ENCODE measurements at regions not wholly inside any gene's neighbourhood (a gene's known extent, or its start where the extent isn't known, plus 50 kb on each side); places are given as distances from the start of the nearest gene placed in this dataset.
"Not testable (repeated sequence)": the region's sequence is repeated elsewhere in the genome, so short reads cannot be mapped to it uniquely, and the experiment has no call there.

DNA sequence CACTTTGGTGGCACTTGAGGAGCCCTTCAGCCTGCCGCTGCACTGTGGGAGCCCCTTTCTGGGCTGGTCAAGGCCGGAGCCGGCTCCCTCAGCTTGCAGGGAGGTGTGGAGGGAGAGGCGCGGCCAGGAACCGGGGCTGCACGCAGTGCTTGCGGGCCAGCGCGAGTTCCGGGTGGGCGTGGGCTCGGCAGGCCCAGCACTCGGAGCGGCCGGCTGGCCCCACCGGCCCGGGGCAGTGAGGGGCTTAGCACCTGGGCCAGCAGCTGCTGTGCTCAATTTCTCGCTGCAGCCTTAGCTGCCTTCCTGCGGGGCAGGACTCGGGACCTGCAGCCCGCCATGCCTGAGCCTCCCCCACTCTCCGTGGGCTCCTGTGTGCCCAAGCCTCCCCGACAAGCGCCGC, 533.7 kb upstream of the SLC10A2 start:
- H3K4me1 ChIP-seq (ENCODE audit: control insufficient read depth, insufficient read depth, low read length); H3K4me3 ChIP-seq (ENCODE audit: low read length); H3K36me3 ChIP-seq (ENCODE audit: control insufficient read depth, insufficient read depth, low read length); H3K9me3 ChIP-seq (ENCODE audit: control insufficient read depth, insufficient read depth, low read length); DNase-seq (ENCODE audit: low read depth, low spot score); H3K27ac ChIP-seq (ENCODE audit: low read length); H3K27me3 ChIP-seq (ENCODE audit: control insufficient read depth, insufficient read depth, low read length): not testable (repeated sequence)
- WGBS (ENCODE audit: insufficient coverage, insufficient read length): no CpG with 5 or more reads among the region's 26 CpGs

DNA sequence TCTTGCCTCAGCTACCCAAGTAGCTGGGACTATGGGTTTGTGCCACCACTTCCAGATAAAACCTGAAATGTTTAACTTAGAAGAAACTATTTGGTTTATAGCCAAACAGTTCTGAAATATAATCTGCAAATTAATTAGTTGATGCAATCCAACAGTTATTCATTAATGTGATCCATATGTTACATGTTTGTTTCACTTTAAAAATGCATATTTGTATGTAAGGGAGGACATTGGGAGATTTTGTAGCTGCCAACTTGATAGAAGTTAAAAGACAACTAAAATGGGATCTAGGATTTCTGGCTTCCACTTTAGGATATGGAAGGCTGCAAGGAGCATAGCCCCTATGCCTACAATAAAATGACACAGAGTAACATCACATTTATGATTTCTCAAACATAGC, 532.5 kb upstream of the SLC10A2 start:
- H3K27ac ChIP-seq (ENCODE audit: low read length): no peak overlapping the region
- no peaks in the 10 kb centered on the region for H3K27me3 ChIP-seq (ENCODE audit: control insufficient read depth, insufficient read depth, low read length)
- H3K36me3 ChIP-seq (ENCODE audit: control insufficient read depth, insufficient read depth, low read length): no peaks in the 10 kb centered on the region
- no peaks in the 10 kb centered on the region for H3K4me1 ChIP-seq (ENCODE audit: control insufficient read depth, insufficient read depth, low read length)
- H3K9me3 ChIP-seq (ENCODE audit: control insufficient read depth, insufficient read depth, low read length): no peaks in the 10 kb centered on the region
- H3K4me3 ChIP-seq (ENCODE audit: low read length): no peak overlapping the region
- DNase-seq (ENCODE audit: low read depth, low spot score): no peak

DNA sequence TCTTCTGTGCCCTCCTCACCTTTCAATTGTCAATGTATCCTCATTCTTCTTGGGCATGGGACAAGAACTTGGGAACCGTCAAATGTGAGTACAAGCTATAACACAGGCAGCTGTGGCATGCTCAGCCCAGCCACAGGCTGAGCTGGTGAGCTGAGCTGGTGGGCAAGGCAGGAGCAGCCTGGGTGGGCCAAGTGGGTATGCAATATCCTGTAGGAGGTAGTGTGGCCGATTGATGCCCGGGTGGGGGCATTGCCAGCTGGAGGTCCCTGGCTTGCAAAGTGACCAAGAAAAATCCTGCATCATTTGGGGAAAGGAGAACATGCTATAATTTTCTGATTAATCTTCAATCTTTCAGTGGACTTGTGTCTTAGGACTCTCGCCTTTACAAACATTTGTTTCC, 507.2 kb upstream of the SLC10A2 start:
- Histone ChIP-seq H3K36me3 (ENCODE audit: control insufficient read depth, insufficient read depth, low read length) (0 out of 2 replicates have a peak, but pooled peaks cover 3% of the 10 kb centered on the region), H3K9me3 (ENCODE audit: control insufficient read depth, insufficient read depth, low read length) (peaks cover 5% of the 10 kb centered on the region)

DNA sequence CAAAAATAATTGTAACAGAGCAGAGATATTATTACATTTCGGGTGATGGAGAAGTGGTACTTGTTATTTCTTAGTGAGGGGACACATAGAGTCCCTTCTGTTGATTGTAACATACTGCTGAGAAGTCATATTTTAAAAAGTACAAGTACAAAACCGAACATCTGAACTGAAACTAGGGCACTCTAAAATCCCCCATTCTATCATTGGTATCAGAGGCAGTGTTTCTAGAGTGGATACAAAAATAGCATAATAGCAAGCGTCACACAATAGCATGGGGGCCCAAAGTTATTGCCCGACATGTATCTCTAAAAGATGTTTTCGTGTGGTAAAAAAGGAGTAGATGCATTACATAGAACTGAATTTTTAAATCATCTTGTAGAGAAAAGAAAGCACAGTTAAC, 502.1 kb upstream of the SLC10A2 start:
- no peak for DNase-seq (ENCODE audit: low read depth, low spot score)
- Histone ChIP-seq H3K4me1 (ENCODE audit: control insufficient read depth, insufficient read depth, low read length) (no peaks in the 10 kb centered on the region), H3K9me3 (ENCODE audit: control insufficient read depth, insufficient read depth, low read length) (peaks cover 2% of the 10 kb centered on the region), H3K27ac (ENCODE audit: low read length) (no peak overlapping the region), H3K36me3 (ENCODE audit: control insufficient read depth, insufficient read depth, low read length) (0 out of 2 replicates have a peak, but pooled peaks cover under 1% of the 10 kb centered on the region), H3K27me3 (ENCODE audit: control insufficient read depth, insufficient read depth, low read length) (no peaks in the 10 kb centered on the region), H3K4me3 (ENCODE audit: low read length) (no peak overlapping the region)
- WGBS (ENCODE audit: insufficient coverage, insufficient read length): no CpG with 5 or more reads among the region's 5 CpGs

More for the DNA sequence above, 507.2 kb upstream of the SLC10A2 start:
- Histone ChIP-seq H3K4me3 (ENCODE audit: low read length) (no peak overlapping the region), H3K27ac (ENCODE audit: low read length) (no peak overlapping the region), H3K27me3 (ENCODE audit: control insufficient read depth, insufficient read depth, low read length) (no peaks in the 10 kb centered on the region), H3K4me1 (ENCODE audit: control insufficient read depth, insufficient read depth, low read length) (no peaks in the 10 kb centered on the region; the same call in 1 of the 2 replicates)
- WGBS (ENCODE audit: insufficient coverage, insufficient read length): no CpG with 5 or more reads among the region's 4 CpGs
- no peak for DNase-seq (ENCODE audit: low read depth, low spot score)

- no CpG with 5 or more reads among the region's 2 CpGs for WGBS (ENCODE audit: insufficient coverage, insufficient read length)
- Histone ChIP-seq H3K9me3 (ENCODE audit: control insufficient read depth, insufficient read depth, low read length) (no peaks in the 10 kb centered on the region), H3K36me3 (ENCODE audit: control insufficient read depth, insufficient read depth, low read length) (no peaks in the 10 kb centered on the region), H3K27me3 (ENCODE audit: control insufficient read depth, insufficient read depth, low read length) (no peaks in the 10 kb centered on the region), H3K4me3 (ENCODE audit: low read length) (no peak overlapping the region), H3K27ac (ENCODE audit: low read length) (no peak overlapping the region), H3K4me1 (ENCODE audit: control insufficient read depth, insufficient read depth, low read length) (no peaks in the 10 kb centered on the region)
- no peak for DNase-seq (ENCODE audit: low read depth, low spot score)
Observed at GRCh38 chr13:103557878-103558277, 491.7 kb upstream of the SLC10A2 start.

- DNase-seq (ENCODE audit: low read depth, low spot score): no peak
- H3K27me3 ChIP-seq (ENCODE audit: control insufficient read depth, insufficient read depth, low read length): no peaks in the 10 kb centered on the region
- H3K4me3 ChIP-seq (ENCODE audit: low read length): no peak overlapping the region
- WGBS (ENCODE audit: insufficient coverage, insufficient read length): no CpG with 5 or more reads among the region's 2 CpGs
- no peaks in the 10 kb centered on the region for H3K4me1 ChIP-seq (ENCODE audit: control insufficient read depth, insufficient read depth, low read length)
- no peak overlapping the region for H3K27ac ChIP-seq (ENCODE audit: low read length)
- no peaks in the 10 kb centered on the region for H3K9me3 ChIP-seq (ENCODE audit: control insufficient read depth, insufficient read depth, low read length)
- no peaks in the 10 kb centered on the region for H3K36me3 ChIP-seq (ENCODE audit: control insufficient read depth, insufficient read depth, low read length)
Observed at GRCh38 chr13:103556681-103557080, 490.5 kb upstream of the SLC10A2 start.

GRCh38 chr13:103547914-103548313, 481.7 kb upstream of the SLC10A2 start:
- H3K27me3 ChIP-seq (ENCODE audit: control insufficient read depth, insufficient read depth, low read length): no peaks in the 10 kb centered on the region
- H3K36me3 ChIP-seq (ENCODE audit: control insufficient read depth, insufficient read depth, low read length): no peaks in the 10 kb centered on the region
- no peak overlapping the region for H3K4me3 ChIP-seq (ENCODE audit: low read length)
- H3K4me1 ChIP-seq (ENCODE audit: control insufficient read depth, insufficient read depth, low read length): no peaks in the 10 kb centered on the region
- no peaks in the 10 kb centered on the region for H3K9me3 ChIP-seq (ENCODE audit: control insufficient read depth, insufficient read depth, low read length)
- no CpG with 5 or more reads among the region's 3 CpGs for WGBS (ENCODE audit: insufficient coverage, insufficient read length)
- H3K27ac ChIP-seq (ENCODE audit: low read length): no peak overlapping the region
- DNase-seq (ENCODE audit: low read depth, low spot score): no peak

DNA sequence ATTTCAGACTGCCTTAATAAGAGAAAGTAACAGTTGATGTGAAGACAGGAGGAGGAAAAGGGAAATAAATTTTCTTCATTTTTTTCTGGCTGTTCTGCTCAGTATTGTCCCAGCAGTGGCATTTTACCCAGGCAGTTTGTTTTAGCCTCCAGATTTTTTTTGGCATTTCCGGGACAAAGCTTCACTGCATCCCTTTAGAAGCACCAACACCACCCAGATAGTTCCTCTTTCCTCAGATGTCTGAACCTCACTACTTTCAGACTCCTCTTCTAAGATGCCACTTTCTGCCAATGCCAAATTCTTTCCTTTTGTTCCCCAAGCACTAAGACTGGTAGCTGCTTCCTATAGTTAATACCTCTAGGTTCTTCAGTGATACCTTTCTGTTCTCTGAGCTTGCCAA, 480.1 kb upstream of the SLC10A2 start:
- Histone ChIP-seq H3K27me3 (ENCODE audit: control insufficient read depth, insufficient read depth, low read length) (no peaks in the 10 kb centered on the region), H3K4me3 (ENCODE audit: low read length) (no peak overlapping the region), H3K4me1 (ENCODE audit: control insufficient read depth, insufficient read depth, low read length) (no peaks in the 10 kb centered on the region), H3K27ac (ENCODE audit: low read length) (no peak overlapping the region), H3K9me3 (ENCODE audit: control insufficient read depth, insufficient read depth, low read length) (no peaks in the 10 kb centered on the region), H3K36me3 (ENCODE audit: control insufficient read depth, insufficient read depth, low read length) (no peaks in the 10 kb centered on the region)
- no CpG with 5 or more reads among the region's 1 CpG for WGBS (ENCODE audit: insufficient coverage, insufficient read length)
- no peak for DNase-seq (ENCODE audit: low read depth, low spot score)

GRCh38 chr13:103542648-103543047, 476.4 kb upstream of the SLC10A2 start:
- Histone ChIP-seq H3K36me3 (ENCODE audit: control insufficient read depth, insufficient read depth, low read length) (no peaks in the 10 kb centered on the region), H3K4me1 (ENCODE audit: control insufficient read depth, insufficient read depth, low read length) (no peaks in the 10 kb centered on the region), H3K9me3 (ENCODE audit: control insufficient read depth, insufficient read depth, low read length) (no peaks in the 10 kb centered on the region), H3K27me3 (ENCODE audit: control insufficient read depth, insufficient read depth, low read length) (no peaks in the 10 kb centered on the region), H3K27ac (ENCODE audit: low read length) (no peak overlapping the region), H3K4me3 (ENCODE audit: low read length) (no peak overlapping the region)
- DNase-seq (ENCODE audit: low read depth, low spot score): no peak
- no CpG with 5 or more reads among the region's 1 CpG for WGBS (ENCODE audit: insufficient coverage, insufficient read length)

DNA sequence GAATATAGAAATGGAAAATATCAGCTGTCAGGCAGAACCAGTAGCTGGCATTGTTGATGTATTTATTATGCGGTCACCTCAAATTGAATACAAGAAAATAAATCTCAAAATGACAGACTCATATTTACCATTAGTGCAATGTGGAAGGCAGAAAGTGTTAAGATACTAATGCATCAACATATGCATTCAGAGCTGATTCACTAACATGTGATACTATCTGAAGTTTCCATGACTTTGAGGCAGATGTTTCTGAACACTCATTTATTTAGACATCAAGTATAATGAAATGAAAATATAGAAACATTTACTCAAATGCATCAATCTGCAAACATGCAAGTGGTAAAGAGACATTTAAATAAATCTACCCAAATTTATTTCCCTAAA, 474.2 kb upstream of the SLC10A2 start:
- H3K4me3 ChIP-seq (ENCODE audit: low read length): no peak overlapping the region
- H3K27me3 ChIP-seq (ENCODE audit: control insufficient read depth, insufficient read depth, low read length): no peaks in the 10 kb centered on the region
- H3K4me1 ChIP-seq (ENCODE audit: control insufficient read depth, insufficient read depth, low read length): no peaks in the 10 kb centered on the region
- WGBS (ENCODE audit: insufficient coverage, insufficient read length): no CpG with 5 or more reads among the region's 1 CpG
- no peaks in the 10 kb centered on the region for H3K36me3 ChIP-seq (ENCODE audit: control insufficient read depth, insufficient read depth, low read length)
- DNase-seq (ENCODE audit: low read depth, low spot score): no peak
- H3K27ac ChIP-seq (ENCODE audit: low read length): no peak overlapping the region
- H3K9me3 ChIP-seq (ENCODE audit: control insufficient read depth, insufficient read depth, low read length): no peaks in the 10 kb centered on the region

GRCh38 chr13:103539721-103540381, 473.6 kb upstream of the SLC10A2 start:
- no peak overlapping the region for H3K27ac ChIP-seq (ENCODE audit: low read length)
- DNase-seq (ENCODE audit: low read depth, low spot score): no peak
- H3K4me1 ChIP-seq (ENCODE audit: control insufficient read depth, insufficient read depth, low read length): no peaks in the 10 kb centered on the region
- no CpG with 5 or more reads among the region's 4 CpGs for WGBS (ENCODE audit: insufficient coverage, insufficient read length)
- H3K4me3 ChIP-seq (ENCODE audit: low read length): no peak overlapping the region
- H3K9me3 ChIP-seq (ENCODE audit: control insufficient read depth, insufficient read depth, low read length): no peaks in the 10 kb centered on the region
- H3K27me3 ChIP-seq (ENCODE audit: control insufficient read depth, insufficient read depth, low read length): no peaks in the 10 kb centered on the region
- no peaks in the 10 kb centered on the region for H3K36me3 ChIP-seq (ENCODE audit: control insufficient read depth, insufficient read depth, low read length)

Data from iPS DF 6.9 (cell line).